ENCODE measurements at regions not wholly inside any gene's neighbourhood (a gene's known extent, or its start where the extent isn't known, plus 50 kb on each side); places are given as distances from the start of the nearest gene placed in this dataset.

- Histone ChIP-seq H3K9me3 (no peaks in the 10 kb centered on the region), H3K27ac (no peak overlapping the region), H3K4me3 (no peak overlapping the region), H3K4me1 (no peaks in the 10 kb centered on the region), H3K36me3 (no peaks in the 10 kb centered on the region), H3K27me3 (no peaks in the 10 kb centered on the region)
- intact Hi-C loops (cut with DNase I), result no loop called here
- 91 to 92% methylated on average over 1 of the region's 1 CpG for WGBS, 2 donors
- no peak for DNase-seq
- TF ChIP-seq CTCF (IDR thresholded peaks at IDR 0.05) (no peak), POLR2AphosphoS5 (IDR thresholded peaks at IDR 0.05) (no peak), POLR2A (IDR thresholded peaks at IDR 0.05) (no peak), EP300 (IDR thresholded peaks at IDR 0.05) (no peak)
Measured at GRCh38 chr7:84294847-84295455, 100.4 kb upstream of the SEMA3A start.

- Histone ChIP-seq H3K27me3 (no peaks in the 10 kb centered on the region), H3K4me3 (no peak overlapping the region), H3K4me1 (no peaks in the 10 kb centered on the region), H3K36me3 (no peaks in the 10 kb centered on the region), H3K27ac (no peak overlapping the region), H3K9me3 (no peaks in the 10 kb centered on the region)
- WGBS, 2 donors, result 92 to 94% methylated on average over 2 of the region's 2 CpGs
- DNase-seq, result no peak
- intact Hi-C loops (cut with DNase I), result no loop called here
- TF ChIP-seq POLR2AphosphoS5 (IDR thresholded peaks at IDR 0.05) (no peak), CTCF (IDR thresholded peaks at IDR 0.05) (no peak), EP300 (IDR thresholded peaks at IDR 0.05) (no peak), POLR2A (IDR thresholded peaks at IDR 0.05) (no peak)
Measured at GRCh38 chr7:84294391-84294790, 99.8 kb upstream of the SEMA3A start.

DNA sequence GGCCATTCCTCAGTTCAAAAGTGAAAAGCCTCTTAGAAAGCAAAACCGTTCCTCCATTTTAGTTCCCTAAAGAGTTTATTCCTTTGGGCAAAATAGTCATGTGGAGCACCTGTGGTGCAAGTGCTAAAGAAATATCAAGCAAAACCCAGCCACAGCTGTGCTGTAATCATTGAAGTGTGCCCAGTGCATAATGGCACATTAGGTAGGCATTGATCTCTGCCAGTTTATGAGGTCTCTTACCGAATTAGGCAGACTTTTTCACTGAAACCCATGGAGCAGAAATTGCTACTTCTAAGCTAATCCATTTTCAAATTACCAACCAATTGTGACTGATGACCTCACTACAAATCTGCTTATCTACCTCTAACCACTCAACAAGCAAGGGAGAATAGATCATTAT, 97.2 kb upstream of the SEMA3A start:
- Histone ChIP-seq H3K36me3 (no peaks in the 10 kb centered on the region), H3K27ac (no peak overlapping the region), H3K27me3 (no peaks in the 10 kb centered on the region), H3K4me3 (no peak overlapping the region), H3K4me1 (peaks cover 0 to 7% (median 0%) of the 10 kb centered on the region in 4 donors), H3K9me3 (no peaks in the 10 kb centered on the region)
- no peak for DNase-seq
- no peak for TF ChIP-seq POLR2AphosphoS5 (IDR thresholded peaks at IDR 0.05)
- no peak for TF ChIP-seq EP300 (IDR thresholded peaks at IDR 0.05)
- TF ChIP-seq POLR2A (IDR thresholded peaks at IDR 0.05), result no peak
- no peak for TF ChIP-seq CTCF (IDR thresholded peaks at IDR 0.05)
- 62 to 72% methylated on average over 2 of the region's 2 CpGs for WGBS, 2 donors
- intact Hi-C loops (cut with DNase I), result no loop called here

- Histone ChIP-seq H3K36me3 (no peaks in the 10 kb centered on the region), H3K4me3 (no peak overlapping the region), H3K4me1 (peaks cover 0 to 7% (median 1%) of the 10 kb centered on the region in 4 donors), H3K27me3 (no peaks in the 10 kb centered on the region), H3K9me3 (no peaks in the 10 kb centered on the region), H3K27ac (no peak overlapping the region)
- no peak for DNase-seq
- intact Hi-C loops (cut with DNase I), result no loop called here
- 91% methylated on average over 2 of the region's 2 CpGs for WGBS, 2 donors
- TF ChIP-seq CTCF (IDR thresholded peaks at IDR 0.05) (no peak), EP300 (IDR thresholded peaks at IDR 0.05) (no peak), POLR2A (IDR thresholded peaks at IDR 0.05) (no peak), POLR2AphosphoS5 (IDR thresholded peaks at IDR 0.05) (no peak)
Measured at GRCh38 chr7:84283798-84284197, 89.2 kb upstream of the SEMA3A start.

DNA sequence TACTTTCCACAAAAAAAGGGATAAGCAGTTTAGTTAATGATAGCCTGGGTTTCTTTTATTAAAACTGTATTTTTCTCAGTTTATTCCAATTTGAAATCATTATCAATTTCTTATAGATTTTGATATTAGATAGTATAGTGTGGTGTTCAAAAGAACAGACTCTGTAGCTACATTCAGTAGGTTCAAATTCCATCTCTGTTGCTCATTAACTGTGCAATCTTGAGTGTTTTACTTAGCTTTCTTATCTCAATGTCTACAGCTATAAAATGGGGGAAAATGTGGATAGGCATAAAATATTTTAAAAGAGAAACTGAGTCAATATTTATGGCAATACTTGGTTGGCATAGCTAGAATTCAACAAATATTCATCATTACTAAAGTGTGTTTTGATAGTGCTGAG, 86.9 kb upstream of the SEMA3A start:
- TF ChIP-seq POLR2AphosphoS5 (IDR thresholded peaks at IDR 0.05), result no peak
- TF ChIP-seq CTCF (IDR thresholded peaks at IDR 0.05), result no peak
- TF ChIP-seq POLR2A (IDR thresholded peaks at IDR 0.05), result no peak
- no peak for TF ChIP-seq EP300 (IDR thresholded peaks at IDR 0.05)
- DNase-seq, result no peak
- Histone ChIP-seq H3K4me1 (peaks cover 0 to 9% (median 1%) of the 10 kb centered on the region in 4 donors), H3K27me3 (no peaks in the 10 kb centered on the region), H3K36me3 (no peaks in the 10 kb centered on the region), H3K9me3 (no peaks in the 10 kb centered on the region), H3K4me3 (no peak overlapping the region), H3K27ac (no peak overlapping the region)
- intact Hi-C loops (cut with DNase I), result no loop called here
